H1 (cell line): ENCODE measurements at regions not wholly inside any gene's neighbourhood (a gene's known extent, or its start where the extent isn't known, plus 50 kb on each side); places are given as distances from the start of the nearest gene placed in this dataset.

Experiments
- CTCF ChIA-PET: fragments of 300-600 bp; sonication (Branson Sonifier 250); formaldehyde crosslinking; loops from one replicate; lab custom pipeline; 2021; ENCODE audit not compliant: partially characterized antibody; lab: Charles Lee
- POLR2A ChIA-PET: fragments of 300-600 bp; sonication (Branson Sonifier 250); formaldehyde crosslinking; loops from one replicate; lab custom pipeline; 2021; ENCODE audit warnings: inconsistent platforms; ENCODE audit not compliant: partially characterized antibody; lab: Charles Lee
- DNase-seq, 2 experiments: peaks; one replicate each; pipeline versions ENCODE4 v3.0.0 to v3.0.0-alpha.2; 2010 to 2022; ENCODE audit warnings: low spot score in 2 of 2, low read depth in 1 of 2, mixed read lengths in 1 of 2
- FAIRE-seq: peaks from 2 replicates; lab custom pipeline; 2011; peaks lifted over from hg19 to GRCh38; lab: Jason Lieb, UNC
- H2AFZ ChIP-seq: 2 replicates; pipeline ENCODE4 v1.8.1; 2012; ENCODE audit warnings: low read length, inconsistent platforms
- H2AK5ac ChIP-seq: 2 replicates; pipeline ENCODE4 v1.6.1; 2013; ENCODE audit warnings: low read depth, low read length
- H2BK120ac ChIP-seq: replicated peaks from 2 replicates; pipeline ENCODE3; 2013; ENCODE audit warnings: low read depth, low read length, inconsistent platforms
- H2BK12ac ChIP-seq: 2 replicates; pipeline ENCODE4 v1.6.1; 2013; ENCODE audit warnings: low read depth, low read length
- H2BK15ac ChIP-seq: 2 replicates; pipeline ENCODE4 v1.6.1; 2013; ENCODE audit warnings: low read length
- H2BK20ac ChIP-seq: 2 replicates; pipeline ENCODE4 v1.6.1; 2013; ENCODE audit warnings: low read length
- H2BK5ac ChIP-seq: 2 replicates; pipeline ENCODE4 v1.6.1; 2013; ENCODE audit warnings: low read depth, low read length
- H3K14ac ChIP-seq: 2 replicates; pipeline ENCODE4 v1.6.1; 2013; ENCODE audit warnings: inconsistent platforms; ENCODE audit not compliant: insufficient read length
- H3K18ac ChIP-seq: 2 replicates; pipeline ENCODE4 v1.6.1; 2013; ENCODE audit warnings: low read length; ENCODE audit errors: extremely low read depth
- H3K23ac ChIP-seq: 2 replicates; pipeline ENCODE4 v1.6.1; 2013; ENCODE audit warnings: inconsistent platforms; ENCODE audit not compliant: insufficient read length
- H3K23me2 ChIP-seq: 2 replicates; pipeline ENCODE4 v1.6.1; 2013; ENCODE audit warnings: low read depth, low read length
- H3K27ac ChIP-seq: 2 replicates; pipeline ENCODE4 v1.6.1; 2011; ENCODE audit warnings: low read depth, low read length, inconsistent platforms
- H3K27me3 ChIP-seq, 4 experiments: replicated peaks in 1 of 4; 1 replicate in 1 of 4; 2 replicates in 3 of 4; pipeline versions ENCODE4 v1.6.1 to v1.8.1; 2011 to 2013; ENCODE audit warnings: low read length in 3 of 4, mild to moderate bottlenecking in 3 of 4, inconsistent platforms in 2 of 4, mixed read lengths in 2 of 4, moderate library complexity in 1 of 4; ENCODE audit not compliant: control insufficient read depth in 3 of 4, insufficient read depth in 3 of 4; ENCODE audit errors: extremely low read depth in 1 of 4
- H3K36me3 ChIP-seq, 4 experiments: 2 replicates each; pipeline versions ENCODE4 v1.6.1 to v1.8.1; 2011 to 2013; ENCODE audit warnings: mild to moderate bottlenecking in 4 of 4, low read length in 3 of 4, moderate library complexity in 2 of 4, control low read depth in 1 of 4, inconsistent platforms in 1 of 4; ENCODE audit not compliant: insufficient read depth in 4 of 4, control insufficient read depth in 2 of 4
- H3K4ac ChIP-seq: replicated peaks from 2 replicates; pipeline ENCODE3; 2013; ENCODE audit warnings: low read length, low read depth, mixed read lengths, inconsistent platforms; ENCODE audit not compliant: insufficient read length
- H3K4me1 ChIP-seq, 4 experiments: replicated peaks in 1 of 4; 1 replicate in 1 of 4; 2 replicates in 3 of 4; pipeline versions ENCODE4 v1.6.1 to v1.8.1; 2011 to 2013; ENCODE audit warnings: low read length in 3 of 4, inconsistent platforms in 2 of 4, mixed read lengths in 1 of 4; ENCODE audit not compliant: insufficient read depth in 4 of 4, control insufficient read depth in 3 of 4
- H3K4me2 ChIP-seq, 2 experiments: 2 replicates each; pipeline versions ENCODE4 v1.6.1 to v1.8.1; 2011 to 2013; ENCODE audit warnings: low read depth in 2 of 2, low read length in 2 of 2, control low read depth in 1 of 2, inconsistent platforms in 1 of 2, mild to moderate bottlenecking in 1 of 2; ENCODE audit not compliant: insufficient read depth in 1 of 2
- H3K4me3 ChIP-seq, 4 experiments: fragments of 200-600, 300-600 bp in 1 of 4; sonication (generic), shearing (Covaris generic), sonication (Bioruptor Twin) in 1 of 4; 2 replicates each; pipeline versions ENCODE4 v1.5.1 to v1.8.1; 2011 to 2016; ENCODE audit warnings: low read length in 4 of 4, low read depth in 3 of 4, control low read depth in 2 of 4, inconsistent platforms in 2 of 4, mild to moderate bottlenecking in 2 of 4, mixed read lengths in 1 of 4, moderate library complexity in 1 of 4; ENCODE audit not compliant: insufficient read depth in 2 of 4; ENCODE audit errors: extremely low read depth in 1 of 4
- H3K56ac ChIP-seq: replicated peaks from 2 replicates; pipeline ENCODE3; 2013; ENCODE audit warnings: low read depth, mild to moderate bottlenecking, mixed read lengths, low read length, inconsistent platforms; ENCODE audit not compliant: insufficient read length
- H3K79me1 ChIP-seq: 2 replicates; pipeline ENCODE4 v1.6.1; 2013; ENCODE audit warnings: low read depth, low read length, control low read depth
- H3K79me2 ChIP-seq, 2 experiments: 2 replicates each; pipeline versions ENCODE4 v1.6.1 to v1.8.1; 2012 to 2013; ENCODE audit warnings: low read length in 2 of 2, mild to moderate bottlenecking in 2 of 2, inconsistent platforms in 1 of 2; ENCODE audit not compliant: insufficient read depth in 2 of 2, control insufficient read depth in 1 of 2
- H3K9ac ChIP-seq, 4 experiments: replicated peaks in 1 of 4; 1 replicate in 1 of 4; 2 replicates in 3 of 4; pipeline versions ENCODE4 v1.6.1 to v1.8.1; 2011 to 2013; ENCODE audit warnings: low read depth in 3 of 4, low read length in 3 of 4, control low read depth in 2 of 4, mild to moderate bottlenecking in 2 of 4, moderate library complexity in 2 of 4, inconsistent platforms in 1 of 4; ENCODE audit errors: extremely low read depth in 1 of 4
- H3K9me3 ChIP-seq, 2 experiments: 2 replicates each; pipeline versions ENCODE4 v1.6.1 to v1.8.1; 2012 to 2013; ENCODE audit warnings: mild to moderate bottlenecking in 2 of 2, moderate library complexity in 2 of 2, control low read depth in 1 of 2, inconsistent platforms in 1 of 2, low read depth in 1 of 2, low read length in 1 of 2, mixed read lengths in 1 of 2; ENCODE audit not compliant: insufficient read depth in 2 of 2
- H4K20me1 ChIP-seq, 2 experiments: replicated peaks in 1 of 2; 2 replicates each; pipeline versions ENCODE3 to v1.8.1; 2011 to 2013; ENCODE audit warnings: inconsistent platforms in 2 of 2, low read length in 2 of 2, mild to moderate bottlenecking in 1 of 2; ENCODE audit not compliant: insufficient read depth in 2 of 2, control insufficient read depth in 1 of 2
- H4K5ac ChIP-seq: 2 replicates; pipeline ENCODE4 v1.6.1; 2013; ENCODE audit warnings: low read length, low read depth, mixed read lengths, inconsistent platforms; ENCODE audit not compliant: insufficient read length
- H4K8ac ChIP-seq: 2 replicates; pipeline ENCODE4 v1.8.0; 2013; ENCODE audit warnings: mild to moderate bottlenecking, moderate library complexity, low read length, inconsistent platforms; ENCODE audit not compliant: insufficient read depth; ENCODE audit errors: extremely low read depth
- H4K91ac ChIP-seq: replicated peaks from 2 replicates; pipeline ENCODE3; 2013; ENCODE audit warnings: low read length, mixed read lengths, inconsistent platforms; ENCODE audit not compliant: insufficient read length
- EGR1 ChIP-seq: IDR thresholded peaks from 2 replicates; pipeline ENCODE4 v1.6.1; 2011; ENCODE audit warnings: low read depth, low read length, borderline replicate concordance
- WGBS, 2 experiments: shearing (Covaris generic) in 1 of 2; methylation state at CpG; one replicate each; pipeline versions ENCODE4 v1.1.6 to v1.1.7; 2013 to 2015; ENCODE audit warnings: low lambda C conversion rate in 2 of 2, mixed read lengths in 2 of 2, inconsistent platforms in 1 of 2, low coverage in 1 of 2, missing lambda C conversion rate in 1 of 2; ENCODE audit not compliant: insufficient replicate concordance in 2 of 2, insufficient coverage in 1 of 2, insufficient read length in 1 of 2; ENCODE audit errors: extremely low coverage in 1 of 2, missing lambda C conversion rate in 1 of 2; 5-methylcytosine and 5-hydroxymethylcytosine counted together
- TF ChIP-seq, protein P1 (sequence below): IDR thresholded peaks from 2 replicates; pipeline ENCODE4 v1.6.1; 2011; ENCODE audit warnings: low read length, improper control_type of control experiment

DNA sequence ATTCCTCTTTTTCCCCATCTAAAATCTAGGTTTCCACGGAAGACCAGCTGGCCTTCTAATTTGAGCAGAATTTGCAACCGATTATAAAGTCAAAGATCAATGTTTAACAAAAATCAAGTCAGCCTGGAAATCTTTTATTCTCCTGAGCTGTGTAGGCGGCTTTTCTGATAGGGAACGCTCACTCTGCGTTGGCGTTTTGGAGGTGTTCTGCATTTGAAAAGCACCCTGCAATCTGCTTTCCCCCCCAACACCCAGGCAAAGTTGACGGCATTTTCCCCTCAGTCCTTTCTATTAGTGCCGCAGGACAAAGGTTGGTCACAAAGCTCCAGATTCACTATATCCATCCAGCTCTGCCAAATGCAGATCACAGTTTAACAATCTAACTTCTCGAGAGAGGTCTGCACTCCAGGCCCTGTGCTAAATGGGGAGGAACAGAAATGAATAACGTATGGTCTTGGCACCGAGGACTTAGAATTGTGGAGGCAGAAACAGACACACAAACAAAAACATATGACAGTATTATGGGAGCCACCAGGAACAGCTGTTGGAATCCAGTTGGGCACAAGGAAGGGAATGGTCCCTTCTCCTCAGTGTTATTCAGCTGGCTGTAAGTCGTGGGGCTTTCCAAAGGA is 50.4 kb upstream of the LARS2 start:
- H2BK15ac ChIP-seq, result no peak overlapping the region
- peak overlapping the region; percentile 15; the same call in 1 of the 2 replicates for H2AFZ ChIP-seq
- no peak overlapping the region for H3K9ac ChIP-seq
- H3K9me3 ChIP-seq, result no peaks in the 10 kb centered on the region
- H3K79me2 ChIP-seq, result no peaks in the 10 kb centered on the region
- no peak overlapping the region; the same call in 1 of the 2 replicates for H2BK12ac ChIP-seq
- H3K56ac ChIP-seq, result no peak overlapping the region
- H2BK120ac ChIP-seq, result peak overlapping the region; percentile 13
- no peak overlapping the region for H2AK5ac ChIP-seq
- H3K18ac ChIP-seq, result peak overlapping the region; percentile 2; the same call in 1 of the 2 replicates
- H4K20me1 ChIP-seq, result no peaks in the 10 kb centered on the region
- H3K4me3 ChIP-seq, result peak overlapping the region in 1 of 4 experiments; percentile 26; a peak in 1 of 8 replicates
- peak overlapping the region; percentile 67 for H4K5ac ChIP-seq
- no peaks in the 10 kb centered on the region for H3K36me3 ChIP-seq
- WGBS, 2 experiments, result 32% methylated on average over 12 of the region's 12 CpGs; no CpG with 5 or more reads in 1 of the 2 experiments
- FAIRE-seq (peak; percentile 36), DNase-seq (no peak)
- peak; percentile 71; the same call in 1 of the 2 replicates for TF ChIP-seq EGR1
- TF ChIP-seq, protein P1, sequence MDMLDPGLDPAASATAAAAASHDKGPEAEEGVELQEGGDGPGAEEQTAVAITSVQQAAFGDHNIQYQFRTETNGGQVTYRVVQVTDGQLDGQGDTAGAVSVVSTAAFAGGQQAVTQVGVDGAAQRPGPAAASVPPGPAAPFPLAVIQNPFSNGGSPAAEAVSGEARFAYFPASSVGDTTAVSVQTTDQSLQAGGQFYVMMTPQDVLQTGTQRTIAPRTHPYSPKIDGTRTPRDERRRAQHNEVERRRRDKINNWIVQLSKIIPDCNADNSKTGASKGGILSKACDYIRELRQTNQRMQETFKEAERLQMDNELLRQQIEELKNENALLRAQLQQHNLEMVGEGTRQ, result no peak
- H3K79me1 ChIP-seq, result no peaks in the 10 kb centered on the region
- ChIA-PET POLR2A (no interaction called here), CTCF (interaction anchor here (0.9 to 2.1 kb wide), 5 partner anchors 8 to 161 kb away, joined by 3 to 5 read pairs (median 3); no protein-coding TSS in a partner anchor)
- no peak overlapping the region for H4K8ac ChIP-seq
- H4K91ac ChIP-seq, result no peak overlapping the region
- peak overlapping the region; percentile 22; the same call in 1 of the 2 replicates for H2BK5ac ChIP-seq
- H2BK20ac ChIP-seq, result no peak overlapping the region
- no peak overlapping the region for H3K27ac ChIP-seq
- H3K4ac ChIP-seq, result no peak overlapping the region
- peaks cover 3 to 16% (median 8%) of the 10 kb centered on the region in 4 experiments for H3K4me1 ChIP-seq
- H3K27me3 ChIP-seq, result no peaks in the 10 kb centered on the region
- no peak overlapping the region for H3K14ac ChIP-seq
- H3K23ac ChIP-seq, result no peak overlapping the region
- no peaks in the 10 kb centered on the region for H3K23me2 ChIP-seq
- H3K4me2 ChIP-seq, result peak overlapping the region; percentile 36 to 46; a peak in 3 of 4 replicates
